HCT116 (cell line): ENCODE measurements at regions not wholly inside any gene's neighbourhood (a gene's known extent, or its start where the extent isn't known, plus 50 kb on each side); places are given as distances from the start of the nearest gene placed in this dataset.

Experiments used
- ATAC-seq: fragments of 200-7000 bp; cut with Tn5 transposase; 2 replicates; pipeline ENCODE4 v1.9.1; 2020; ENCODE audit warnings: mild to moderate bottlenecking, moderate library complexity
- BruUV-seq: library from RNA; stranded (reverse); fragments of 400-500 nt; replicated peaks from 2 replicates; lab custom pipeline; 2021; lab: Mats Ljungman, UMichigan
- CTCF ChIA-PET: fragments of 300-600 bp; sonication (Branson Sonifier 250); formaldehyde crosslinking; loops from one replicate; lab custom pipeline; 2021; ENCODE audit warnings: antibody characterized with exemption; lab: Charles Lee
- POLR2A ChIA-PET: fragments of 300-600, 350-600 bp; sonication (Branson Sonifier 250); formaldehyde crosslinking; loops from one replicate; lab custom pipeline; 2021; ENCODE audit warnings: antibody characterized with exemption; lab: Charles Lee
- RAD21 ChIA-PET, 2 experiments: fragments of 300-600 bp; sonication (Branson Sonifier 250); formaldehyde crosslinking; loops; one replicate each; lab custom pipeline; 2023; ENCODE audit warnings: low total read pairs in 2 of 2; ENCODE audit not compliant: uncharacterized antibody in 2 of 2, unreplicated experiment in 2 of 2, low non-redundant PET in 1 of 2; lab: Charles Lee
- DNase-seq: peaks from one replicate; pipeline ENCODE4 v3.0.0-alpha.2; 2010; ENCODE audit warnings: low read depth, low spot score
- H2AFZ ChIP-seq: fragments of 200-600 bp; shearing (Covaris generic), sonication (generic); 2 replicates; pipeline ENCODE4 v1.6.1; 2017; ENCODE audit warnings: low read depth, mixed run types, mixed read lengths, antibody characterized with exemption, low read length; ENCODE audit not compliant: poor library complexity, severe bottlenecking
- H3K27ac ChIP-seq: 2 replicates; pipeline ENCODE4 v1.5.1; 2012; ENCODE audit warnings: low read depth, low read length
- H3K27me3 ChIP-seq: fragments of 200-600 bp; sonication (generic); 2 replicates; pipeline ENCODE4 v1.6.1; 2016; ENCODE audit warnings: mixed run types, low read length, mixed read lengths; ENCODE audit not compliant: insufficient read depth
- H3K36me3 ChIP-seq, 2 experiments: fragments of 200-500 bp in 1 of 2; fragments of 200-600 bp in 1 of 2; sonication (Bioruptor generic) in 1 of 2; sonication (generic) in 1 of 2; 2 replicates each; pipeline versions ENCODE4 v1.5.1 to v1.6.1; 2014 to 2016; ENCODE audit warnings: low read length in 2 of 2, inconsistent platforms in 1 of 2, mixed read lengths in 1 of 2, mixed run types in 1 of 2; ENCODE audit not compliant: insufficient read depth in 2 of 2, control insufficient read depth in 1 of 2
- H3K4me1 ChIP-seq, 2 experiments: fragments of 200-600 bp in 1 of 2; sonication (generic) in 1 of 2; 2 replicates each; pipeline versions ENCODE4 v1.5.1 to v1.6.1; 2012 to 2017; ENCODE audit warnings: low read length in 2 of 2, inconsistent platforms in 1 of 2, mild to moderate bottlenecking in 1 of 2, mixed read lengths in 1 of 2, mixed run types in 1 of 2, moderate library complexity in 1 of 2; ENCODE audit not compliant: insufficient read depth in 2 of 2, control insufficient read depth in 1 of 2
- H3K4me2 ChIP-seq: fragments of 200-600 bp; sonication (generic); 2 replicates; pipeline ENCODE4 v1.6.1; 2017; ENCODE audit warnings: mixed run types, low read length, mixed read lengths
- H3K4me3 ChIP-seq, 2 experiments: fragments of 200-600 bp in 1 of 2; sonication (generic) in 1 of 2; replicated peaks in 1 of 2; 2 replicates each; pipeline ENCODE4 v1.5.1; 2011 to 2016; ENCODE audit warnings: low read length in 2 of 2, control low read depth in 1 of 2, low read depth in 1 of 2, mild to moderate bottlenecking in 1 of 2, mixed read lengths in 1 of 2, mixed run types in 1 of 2
- H3K79me2 ChIP-seq: fragments of 200-600 bp; sonication (generic); 2 replicates; pipeline ENCODE4 v1.6.1; 2017; ENCODE audit warnings: mild to moderate bottlenecking, mixed run types, low read length, moderate library complexity, mixed read lengths; ENCODE audit not compliant: insufficient read depth
- H3K9ac ChIP-seq: fragments of 200-600 bp; sonication (generic); 2 replicates; pipeline ENCODE4 v1.6.1; 2016; ENCODE audit warnings: low read length, mixed read lengths
- H3K9me2 ChIP-seq: fragments of 200-600 bp; sonication (generic), shearing (Covaris generic); 2 replicates; pipeline ENCODE4 v1.6.1; 2017; ENCODE audit warnings: mixed run types, mild to moderate bottlenecking, moderate library complexity; ENCODE audit not compliant: insufficient read depth
- H3K9me3 ChIP-seq, 2 experiments: fragments of 200-500 bp in 1 of 2; fragments of 200-600 bp in 1 of 2; sonication (Bioruptor generic) in 1 of 2; sonication (generic) in 1 of 2; 2 replicates each; pipeline ENCODE4 v1.6.1; 2014 to 2017; ENCODE audit warnings: low read length in 2 of 2, mixed read lengths in 2 of 2, inconsistent platforms in 1 of 2, low read depth in 1 of 2, mild to moderate bottlenecking in 1 of 2, mixed run types in 1 of 2, moderate library complexity in 1 of 2; ENCODE audit not compliant: control insufficient read depth in 1 of 2, insufficient read depth in 1 of 2
- H4K20me1 ChIP-seq: fragments of 200-600 bp; sonication (generic), shearing (Covaris generic); 2 replicates; pipeline ENCODE4 v1.6.1; 2017; ENCODE audit warnings: mixed run types, mild to moderate bottlenecking, moderate library complexity; ENCODE audit not compliant: insufficient read depth
- EGR1 ChIP-seq: IDR thresholded peaks from 2 replicates; pipeline ENCODE4 v1.6.1; 2012; ENCODE audit warnings: low read depth
- FOSL1 ChIP-seq: IDR thresholded peaks from 2 replicates; pipeline ENCODE4 v1.6.1; 2012; ENCODE audit warnings: low read depth
- POLR2AphosphoS5 ChIP-seq: IDR thresholded peaks from 2 replicates; pipeline ENCODE4 v1.6.1; 2011; ENCODE audit warnings: mild to moderate bottlenecking, low read depth, low read length, moderate library complexity
- SIN3A ChIP-seq: IDR thresholded peaks from 2 replicates; pipeline ENCODE4 v1.6.1; 2012; ENCODE audit warnings: low read depth
- SP1 ChIP-seq: IDR thresholded peaks from 2 replicates; pipeline ENCODE4 v1.6.1; 2012; ENCODE audit warnings: low read depth
- SRF ChIP-seq: IDR thresholded peaks from 2 replicates; pipeline ENCODE4 v1.6.1; 2012; ENCODE audit warnings: low read depth
- YY1 ChIP-seq: IDR thresholded peaks from 2 replicates; pipeline ENCODE4 v1.6.1; 2011; ENCODE audit warnings: low read length, low read depth, moderate library complexity, mild to moderate bottlenecking; ENCODE audit not compliant: insufficient replicate concordance; ENCODE audit errors: extremely low read depth
- ZNF274 ChIP-seq: fragments of 200-500 bp; sonication (Bioruptor generic); IDR thresholded peaks from 2 replicates; pipeline ENCODE4 v1.6.1; 2014; ENCODE audit warnings: mild to moderate bottlenecking, low read depth, low read length, inconsistent platforms
- intact Hi-C: fragments of 100-400 bp; cut with micrococcal nuclease; formaldehyde crosslinking; loops from 2 replicates; pipeline ENCODE4 v1.10.0; 2022
- TF ChIP-seq, protein P1 (sequence below): IDR thresholded peaks from 2 replicates; pipeline ENCODE4 v1.6.1; 2012
- TF ChIP-seq, protein P2 (sequence below): IDR thresholded peaks from 2 replicates; pipeline ENCODE4 v1.6.1; 2012
- TF ChIP-seq, protein P3 (sequence below): IDR thresholded peaks from 2 replicates; pipeline ENCODE4 v1.6.1; 2011; ENCODE audit warnings: mild to moderate bottlenecking, low read length, moderate library complexity; ENCODE audit not compliant: insufficient replicate concordance; ENCODE audit errors: extremely low read depth

DNA sequence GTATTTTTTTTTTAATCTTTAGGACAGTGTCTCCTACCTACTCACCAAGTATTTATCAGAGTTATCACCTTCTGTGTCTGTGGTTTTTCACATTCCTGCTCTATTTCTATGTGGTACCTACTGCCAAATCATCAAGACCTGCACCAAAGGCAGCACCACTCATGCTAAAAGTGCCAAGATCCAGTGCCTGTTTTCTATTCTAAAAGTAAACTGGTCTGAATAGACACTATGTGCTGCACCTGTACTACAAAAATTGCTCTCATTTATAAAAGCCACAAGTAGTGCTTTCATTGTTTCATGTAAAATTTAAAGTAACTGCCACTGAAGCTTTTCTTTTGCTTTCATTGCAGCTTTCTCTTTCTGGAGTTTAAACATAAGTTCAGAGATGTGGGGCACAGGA is 103.9 kb upstream of the GULP1 start:
- no peak overlapping the region for H3K9ac ChIP-seq
- ChIA-PET CTCF (no interaction called here), POLR2A (no interaction called here), RAD21 (no interaction called here)
- H3K9me3 ChIP-seq: no peaks in the 10 kb centered on the region
- TF ChIP-seq FOSL1 (no peak), YY1 (no peak), EGR1 (no peak), SRF (no peak), SIN3A (no peak), ZNF274 (no peak), SP1 (no peak), POLR2AphosphoS5 (no peak)
- TF ChIP-seq, protein P1, sequence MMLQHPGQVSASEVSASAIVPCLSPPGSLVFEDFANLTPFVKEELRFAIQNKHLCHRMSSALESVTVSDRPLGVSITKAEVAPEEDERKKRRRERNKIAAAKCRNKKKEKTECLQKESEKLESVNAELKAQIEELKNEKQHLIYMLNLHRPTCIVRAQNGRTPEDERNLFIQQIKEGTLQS: no peak
- TF ChIP-seq, protein P2, sequence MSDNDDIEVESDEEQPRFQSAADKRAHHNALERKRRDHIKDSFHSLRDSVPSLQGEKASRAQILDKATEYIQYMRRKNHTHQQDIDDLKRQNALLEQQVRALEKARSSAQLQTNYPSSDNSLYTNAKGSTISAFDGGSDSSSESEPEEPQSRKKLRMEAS: no peak
- TF ChIP-seq, protein P3, sequence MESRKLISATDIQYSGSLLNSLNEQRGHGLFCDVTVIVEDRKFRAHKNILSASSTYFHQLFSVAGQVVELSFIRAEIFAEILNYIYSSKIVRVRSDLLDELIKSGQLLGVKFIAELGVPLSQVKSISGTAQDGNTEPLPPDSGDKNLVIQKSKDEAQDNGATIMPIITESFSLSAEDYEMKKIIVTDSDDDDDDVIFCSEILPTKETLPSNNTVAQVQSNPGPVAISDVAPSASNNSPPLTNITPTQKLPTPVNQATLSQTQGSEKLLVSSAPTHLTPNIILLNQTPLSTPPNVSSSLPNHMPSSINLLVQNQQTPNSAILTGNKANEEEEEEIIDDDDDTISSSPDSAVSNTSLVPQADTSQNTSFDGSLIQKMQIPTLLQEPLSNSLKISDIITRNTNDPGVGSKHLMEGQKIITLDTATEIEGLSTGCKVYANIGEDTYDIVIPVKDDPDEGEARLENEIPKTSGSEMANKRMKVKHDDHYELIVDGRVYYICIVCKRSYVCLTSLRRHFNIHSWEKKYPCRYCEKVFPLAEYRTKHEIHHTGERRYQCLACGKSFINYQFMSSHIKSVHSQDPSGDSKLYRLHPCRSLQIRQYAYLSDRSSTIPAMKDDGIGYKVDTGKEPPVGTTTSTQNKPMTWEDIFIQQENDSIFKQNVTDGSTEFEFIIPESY: no peak
- no peaks in the 10 kb centered on the region for H3K36me3 ChIP-seq
- no peaks in the 10 kb centered on the region for H3K9me2 ChIP-seq
- H3K4me1 ChIP-seq: peaks cover 0 to 6% of the 10 kb centered on the region in 2 experiments; a peak in 2 of 4 replicates
- DNase-seq (no peak), ATAC-seq (no peak)
- H4K20me1 ChIP-seq: no peaks in the 10 kb centered on the region
- no peak overlapping the region for H3K27ac ChIP-seq
- no peak overlapping the region for H3K4me3 ChIP-seq
- H3K4me2 ChIP-seq: no peak overlapping the region
- intact Hi-C loops: no loop called here
- H3K79me2 ChIP-seq: no peaks in the 10 kb centered on the region
- H3K27me3 ChIP-seq: no peaks in the 10 kb centered on the region
- no TSS peak for BruUV-seq
- H2AFZ ChIP-seq: no peak overlapping the region
